A172 (cell line): ENCODE measurements at regions not wholly inside any gene's neighbourhood (a gene's known extent, or its start where the extent isn't known, plus 50 kb on each side); places are given as distances from the start of the nearest gene placed in this dataset.

Experiments
- DNase-seq: peaks from one replicate; pipeline ENCODE4 v3.0.0-alpha.2; 2015; ENCODE audit warnings: low spot score

- no peak for DNase-seq
Measured at GRCh38 chr13:74043237-74043636, 91.0 kb downstream of the KLF12 start.

DNA sequence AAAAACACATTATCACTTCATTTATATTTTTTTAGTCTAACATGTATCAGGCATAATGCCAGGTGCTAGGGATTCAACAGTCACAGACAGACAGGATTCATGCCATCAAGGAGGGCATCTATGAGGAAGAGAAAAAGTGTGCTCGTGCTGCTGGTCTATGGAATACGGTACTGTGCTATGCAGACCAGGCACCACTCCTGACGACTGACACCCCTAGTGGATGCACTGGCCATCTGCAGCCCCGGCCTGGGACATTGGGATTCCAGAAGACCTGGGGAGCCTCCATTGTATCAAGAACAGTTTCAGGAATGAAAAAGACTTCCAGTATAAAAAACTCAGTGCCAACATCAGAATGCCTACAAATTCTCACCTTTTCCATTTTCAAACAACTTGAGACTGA, 94.0 kb downstream of the KLF12 start:
- peak; percentile 51 for DNase-seq

DNA sequence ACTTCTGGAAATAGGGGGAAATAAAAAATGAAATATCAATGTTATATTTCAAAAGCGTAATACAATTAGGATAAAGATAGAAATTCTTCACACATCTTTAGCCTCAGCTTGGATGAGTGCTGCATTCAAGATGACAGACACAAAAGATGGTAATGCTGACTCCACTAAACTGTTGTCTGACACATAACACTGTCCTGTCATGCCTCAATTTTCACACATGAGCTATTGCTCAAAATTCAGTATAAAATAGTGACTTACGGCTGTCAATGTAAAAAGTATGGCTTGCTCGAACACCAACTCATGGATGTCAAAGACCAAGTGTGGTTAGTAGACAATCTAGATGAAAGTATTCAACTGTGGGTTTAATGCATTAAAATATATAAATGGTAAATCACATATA, 94.5 kb downstream of the KLF12 start:
- DNase-seq, result no peak

GRCh38 chr13:74039154-74039553, 95.0 kb downstream of the KLF12 start:
- no peak for DNase-seq

DNA sequence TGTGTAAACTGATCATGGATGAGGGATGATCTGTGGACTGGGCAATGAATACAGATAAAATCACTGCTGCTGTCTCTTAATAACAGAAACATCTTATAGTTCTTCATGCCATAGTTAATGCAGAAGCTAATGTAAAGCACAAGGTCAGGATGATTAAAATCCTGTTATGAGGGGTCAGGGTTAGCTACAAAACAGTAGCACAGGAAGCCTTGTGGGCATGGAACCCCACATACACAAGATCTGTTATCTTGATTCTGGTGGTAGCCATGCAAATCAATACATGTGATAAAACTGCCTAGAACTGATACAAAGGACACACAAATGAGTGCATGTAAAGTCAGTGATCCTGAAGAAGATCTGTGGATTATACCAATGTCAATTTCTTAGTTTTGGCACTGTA, 96.4 kb downstream of the KLF12 start:
- no peak for DNase-seq

DNA sequence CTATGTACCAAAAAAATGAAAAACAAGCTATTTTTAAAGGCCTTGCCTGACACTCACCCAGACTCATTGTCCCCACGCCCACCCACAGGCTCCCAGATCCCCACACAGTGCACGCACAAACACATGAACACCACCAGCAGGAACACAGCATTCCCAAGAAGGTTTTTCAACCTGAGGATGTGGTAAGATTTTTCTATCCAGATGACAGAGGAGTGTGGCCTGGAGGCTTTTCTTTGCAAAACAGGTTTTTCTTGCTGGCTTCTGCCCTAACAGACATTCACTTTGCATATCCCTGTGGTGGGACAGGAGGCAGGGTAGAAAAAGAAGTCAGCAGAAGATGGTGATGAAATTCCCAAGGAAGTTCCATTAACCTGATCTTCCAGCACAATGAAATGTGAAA, 97.8 kb downstream of the KLF12 start:
- no peak for DNase-seq

- DNase-seq, result no peak
Measured at GRCh38 chr13:74035896-74036295, 98.3 kb downstream of the KLF12 start.

- DNase-seq, result no peak
Measured at GRCh38 chr13:74032325-74032724, 101.9 kb downstream of the KLF12 start.

DNA sequence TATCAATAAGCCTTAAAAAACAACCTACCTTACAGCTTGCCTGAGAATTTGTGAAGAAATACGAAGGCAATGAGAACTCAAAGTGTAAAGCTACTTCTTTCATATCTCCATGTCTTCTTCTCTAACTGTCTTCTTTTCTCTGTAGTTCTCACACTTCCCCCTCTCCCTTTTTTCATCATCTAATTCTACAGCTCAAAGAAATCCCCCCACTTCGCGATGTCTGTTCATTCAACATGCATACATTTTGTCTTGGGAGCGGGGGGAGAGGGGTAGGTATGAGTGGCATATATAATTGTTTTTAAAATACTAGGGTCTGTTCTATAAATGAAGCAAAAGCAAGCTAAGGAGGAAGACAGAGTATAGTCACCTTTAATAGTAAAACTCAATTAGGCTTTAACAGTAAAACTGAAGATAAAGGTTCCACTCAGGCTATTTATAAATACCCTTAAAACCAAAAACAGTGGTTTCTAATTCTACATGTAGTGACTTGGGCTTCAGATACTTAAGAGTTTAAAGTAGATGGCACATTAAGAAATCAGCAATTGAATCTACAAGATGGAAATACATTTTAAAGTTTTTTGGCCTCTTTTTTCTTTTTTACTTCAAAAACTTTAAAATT, 106.9 kb downstream of the KLF12 start:
- DNase-seq, result no peak

DNA sequence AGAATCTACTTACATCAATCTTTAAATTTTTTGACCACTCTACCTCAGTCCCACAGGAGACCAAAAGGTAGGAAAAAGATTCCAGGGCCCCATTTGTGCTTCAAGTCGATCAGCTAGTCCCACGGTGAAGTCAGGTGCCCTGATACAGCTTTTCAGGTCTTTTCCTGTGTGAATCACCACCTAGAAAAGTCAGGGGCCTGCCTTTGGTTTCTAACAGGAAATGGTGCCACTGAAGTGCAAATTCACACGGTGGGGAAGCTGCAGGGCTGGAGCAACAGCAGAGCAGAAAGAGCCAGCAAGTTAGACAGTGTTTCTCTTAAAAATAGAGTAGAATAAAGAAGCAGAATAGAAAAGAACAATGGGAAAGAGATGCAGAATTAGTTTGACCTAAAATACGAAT, 107.5 kb downstream of the KLF12 start:
- peak; percentile 34 for DNase-seq

DNA sequence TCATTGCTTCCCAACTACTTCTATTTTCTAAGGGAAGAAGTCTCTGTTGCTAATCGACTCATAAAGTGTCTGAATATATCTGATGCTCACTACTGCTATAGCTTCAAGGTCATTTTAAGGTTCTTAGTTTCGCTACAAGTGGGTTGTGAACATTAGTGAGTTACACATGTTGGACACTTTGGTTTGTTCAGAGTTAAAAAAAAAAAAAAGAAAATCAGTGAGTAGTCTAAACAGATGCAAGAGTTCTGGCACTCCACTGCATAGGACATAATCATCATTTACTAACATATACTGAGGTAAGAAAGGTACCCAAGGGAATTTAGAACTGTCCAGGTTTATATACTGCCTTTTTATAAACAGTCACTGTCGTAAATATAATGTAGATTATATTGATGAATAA, 108.8 kb downstream of the KLF12 start:
- no peak for DNase-seq

DNA sequence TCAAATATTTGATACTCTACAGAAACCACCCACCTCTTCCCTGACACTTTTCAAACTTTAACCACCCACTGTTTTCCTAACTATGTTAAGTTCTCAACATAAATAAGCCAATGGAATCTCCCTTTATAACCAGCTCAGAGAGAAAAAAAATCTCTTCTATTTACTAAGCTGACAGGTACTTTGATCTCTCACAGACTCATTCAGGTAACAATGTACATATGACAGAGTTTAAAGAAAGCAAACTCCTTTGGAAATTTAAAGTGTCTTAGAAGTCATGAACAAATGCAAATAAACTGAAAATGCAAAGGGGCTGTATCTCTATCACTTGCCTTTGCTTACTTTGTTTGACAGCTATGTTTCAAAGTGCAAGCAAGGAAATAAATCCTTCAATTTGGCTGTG, 109.3 kb downstream of the KLF12 start:
- no peak for DNase-seq

GRCh38 chr13:74024314-74024713, 109.9 kb downstream of the KLF12 start:
- no peak for DNase-seq

GRCh38 chr13:74023484-74023883, 110.7 kb downstream of the KLF12 start:
- no peak for DNase-seq

- DNase-seq, result no peak
Measured at GRCh38 chr13:74021505-74021904, 112.7 kb downstream of the KLF12 start.

GRCh38 chr13:74018062-74018431, 116.2 kb downstream of the KLF12 start:
- DNase-seq, result no peak

DNA sequence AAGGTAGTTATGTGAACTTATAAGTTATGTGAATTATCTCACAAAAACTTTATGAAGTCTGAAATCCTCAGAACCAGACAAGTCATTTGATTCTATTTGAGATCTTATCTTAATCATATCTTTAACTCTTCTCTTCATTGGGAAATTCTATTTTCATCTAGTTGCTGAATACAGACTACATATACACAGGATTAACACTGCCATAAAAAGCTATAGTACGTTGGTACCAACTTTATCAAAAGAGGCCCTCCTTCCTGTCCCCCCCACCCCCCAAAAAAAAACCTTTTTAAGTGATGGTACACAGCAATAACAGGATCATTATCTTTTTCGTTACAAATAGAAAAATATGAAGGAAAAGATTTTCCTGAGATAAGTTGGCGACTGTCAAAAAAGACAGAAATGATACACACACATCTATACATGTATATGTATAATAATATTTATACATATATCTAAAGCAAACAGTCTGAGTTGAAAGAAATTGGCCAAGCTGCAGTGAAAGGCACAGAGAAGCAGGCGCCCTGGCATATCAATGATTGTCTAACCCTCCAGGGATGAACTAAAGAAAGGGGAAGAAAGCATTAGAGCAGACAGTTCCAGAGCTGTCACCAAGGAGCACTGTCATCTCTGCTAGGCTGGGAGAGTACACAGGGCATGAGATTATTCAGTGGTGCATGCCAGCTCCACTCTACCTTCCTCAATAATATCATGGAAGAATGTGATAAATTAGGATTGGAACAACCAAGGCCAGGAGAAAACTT, 116.7 kb downstream of the KLF12 start:
- no peak for DNase-seq

DNA sequence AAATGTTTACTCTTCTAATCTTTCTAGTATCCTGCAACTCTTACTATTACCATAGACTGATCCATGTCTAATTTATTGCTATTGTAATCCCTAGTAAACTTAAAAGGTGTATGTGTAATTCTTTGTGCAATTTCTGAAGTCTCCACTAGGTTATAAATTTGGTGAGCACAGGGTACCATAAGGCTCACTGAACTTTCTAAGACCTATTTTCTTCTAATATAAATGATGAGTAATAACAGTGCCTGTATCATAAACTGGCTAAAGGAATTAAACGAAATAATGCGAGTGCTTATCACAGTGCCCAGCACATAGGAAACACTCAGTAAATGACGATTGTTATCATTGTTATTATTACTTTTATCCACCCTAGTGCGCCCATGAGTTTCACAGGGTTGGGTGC, 119.1 kb downstream of the KLF12 start:
- no peak for DNase-seq

- no peak for DNase-seq
Measured at GRCh38 chr13:74009100-74009668, 125.0 kb downstream of the KLF12 start.

GRCh38 chr13:74006666-74007065, 127.5 kb downstream of the KLF12 start:
- DNase-seq, result no peak

GRCh38 chr13:74005320-74006157, 128.7 kb downstream of the KLF12 start:
- DNase-seq, result no peak

GRCh38 chr13:74004109-74004508, 130.1 kb downstream of the KLF12 start:
- no peak for DNase-seq

GRCh38 chr13:74003374-74003773, 130.8 kb downstream of the KLF12 start:
- no peak for DNase-seq
